ENCODE measurements at regions not wholly inside any gene's neighbourhood (a gene's known extent, or its start where the extent isn't known, plus 50 kb on each side); places are given as distances from the start of the nearest gene placed in this dataset.

GRCh38 chr1:112316254-112316913 is 79.6 kb upstream of the CTTNBP2NL start:
- TF ChIP-seq POLR2A (IDR thresholded peaks at IDR 0.05; ENCODE audit: low read depth, low read length) (no peak), PAX5 (IDR thresholded peaks at IDR 0.05; ENCODE audit: insufficient read depth, low read length, severe bottlenecking) (no peak)
